ENCODE measurements at regions not wholly inside any gene's neighbourhood (a gene's known extent, or its start where the extent isn't known, plus 50 kb on each side); places are given as distances from the start of the nearest gene placed in this dataset.

DNA sequence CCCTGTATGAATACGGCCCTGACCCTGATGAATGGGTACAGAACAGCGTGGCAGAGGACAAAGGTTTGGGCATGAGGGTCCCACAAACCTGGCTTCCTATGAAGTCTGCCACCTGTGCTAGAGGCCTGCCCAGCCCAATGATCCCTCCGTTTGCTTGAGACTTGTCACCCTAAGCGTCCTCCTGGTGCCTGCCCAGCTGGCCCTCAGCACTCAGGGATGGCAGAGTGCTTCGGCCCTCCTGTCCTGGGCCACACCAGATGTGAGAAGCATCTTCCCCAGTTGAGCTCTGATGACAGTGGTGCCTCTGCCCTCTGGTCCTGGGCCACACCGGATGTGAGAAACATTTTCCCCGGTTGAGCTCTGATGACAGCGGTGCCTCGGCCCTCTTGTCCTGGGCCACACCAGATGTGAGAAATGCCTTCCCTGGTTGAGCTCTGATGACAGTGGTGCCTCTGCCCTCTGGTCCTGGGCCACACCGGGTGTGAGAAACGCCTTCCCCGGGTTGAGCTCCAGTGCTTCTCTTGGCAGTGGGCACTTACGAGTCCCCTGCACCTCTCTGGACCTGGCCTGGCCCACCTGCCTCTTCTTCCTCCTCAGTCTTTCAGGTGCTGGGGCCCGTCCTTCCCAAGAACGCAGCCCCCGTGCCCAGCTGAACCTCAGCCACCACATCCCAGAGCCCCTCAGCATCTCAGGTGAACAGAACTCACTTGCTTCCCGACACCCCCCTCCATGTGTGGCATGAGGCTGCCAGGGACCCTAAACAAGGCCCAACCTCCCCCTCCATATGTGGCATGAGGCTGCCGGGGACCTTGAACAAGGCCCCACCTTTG is 253.1 kb upstream of the IRX1 start:
- TF ChIP-seq CTCF (IDR thresholded peaks at IDR 0.05) (no peak), POLR2A (IDR thresholded peaks at IDR 0.05) (no peak)
- Histone ChIP-seq H3K4me3 (no peak overlapping the region), H3K27me3 (no peaks in the 10 kb centered on the region), H3K9me3 (no peaks in the 10 kb centered on the region), H3K36me3 (no peaks in the 10 kb centered on the region), H3K27ac (no peak overlapping the region), H3K4me1 (no peaks in the 10 kb centered on the region)
- intact Hi-C loops (cut with DNase I; ENCODE audit: low total_unique reads): no loop called here
- DNase-seq: no peak

GRCh38 chr5:3341446-3342240 is 254.0 kb upstream of the IRX1 start:
- intact Hi-C loops (cut with DNase I; ENCODE audit: low total_unique reads): no loop called here
- no peaks in the 10 kb centered on the region for H3K27me3 ChIP-seq
- DNase-seq: no peak

GRCh38 chr5:3340471-3340870 is 255.2 kb upstream of the IRX1 start:
- Histone ChIP-seq H3K27ac (no peak overlapping the region), H3K27me3 (no peaks in the 10 kb centered on the region), H3K4me1 (no peaks in the 10 kb centered on the region), H3K9me3 (no peaks in the 10 kb centered on the region), H3K4me3 (no peak overlapping the region), H3K36me3 (no peaks in the 10 kb centered on the region)
- TF ChIP-seq CTCF (IDR thresholded peaks at IDR 0.05): no peak
- TF ChIP-seq POLR2A (IDR thresholded peaks at IDR 0.05): no peak
- intact Hi-C loops (cut with DNase I; ENCODE audit: low total_unique reads): no loop called here
- DNase-seq: no peak

More at GRCh38 chr5:3341446-3342240, 254.0 kb upstream of the IRX1 start:
- H3K9me3 ChIP-seq: no peaks in the 10 kb centered on the region
- H3K36me3 ChIP-seq: no peaks in the 10 kb centered on the region
- no peak overlapping the region for H3K4me3 ChIP-seq
- TF ChIP-seq POLR2A (IDR thresholded peaks at IDR 0.05) (no peak), CTCF (IDR thresholded peaks at IDR 0.05) (no peak)
- no peak overlapping the region for H3K27ac ChIP-seq
- no peaks in the 10 kb centered on the region for H3K4me1 ChIP-seq

DNA sequence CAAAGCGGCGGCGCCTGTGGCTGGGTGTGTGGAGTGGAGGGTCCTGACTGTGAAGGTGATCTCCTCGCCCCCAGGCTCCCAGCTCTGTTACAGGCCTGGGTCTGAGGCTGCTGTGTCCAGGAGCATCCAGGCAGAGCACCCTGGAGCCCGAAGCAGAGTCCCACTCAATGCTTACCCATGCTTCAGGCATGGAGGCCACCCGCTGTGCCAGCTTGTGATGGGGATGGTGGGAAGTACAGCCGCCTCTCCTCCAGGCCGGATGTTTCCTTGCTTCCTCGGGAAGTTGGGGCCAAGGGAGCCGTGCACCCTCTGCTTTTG is 255.9 kb upstream of the IRX1 start:
- Histone ChIP-seq H3K4me1 (no peaks in the 10 kb centered on the region), H3K4me3 (no peak overlapping the region), H3K36me3 (no peaks in the 10 kb centered on the region), H3K27me3 (no peaks in the 10 kb centered on the region), H3K9me3 (no peaks in the 10 kb centered on the region), H3K27ac (no peak overlapping the region)
- DNase-seq: no peak
- intact Hi-C loops (cut with DNase I; ENCODE audit: low total_unique reads): no loop called here
- no peak for TF ChIP-seq POLR2A (IDR thresholded peaks at IDR 0.05)
- no peak for TF ChIP-seq CTCF (IDR thresholded peaks at IDR 0.05)

GRCh38 chr5:3339092-3339797 is 256.4 kb upstream of the IRX1 start:
- no peaks in the 10 kb centered on the region for H3K9me3 ChIP-seq
- H3K4me3 ChIP-seq: no peak overlapping the region
- no peak for TF ChIP-seq CTCF (IDR thresholded peaks at IDR 0.05)
- no peak for TF ChIP-seq POLR2A (IDR thresholded peaks at IDR 0.05)
- H3K27me3 ChIP-seq: no peaks in the 10 kb centered on the region
- DNase-seq: no peak
- no peaks in the 10 kb centered on the region for H3K4me1 ChIP-seq
- H3K36me3 ChIP-seq: no peaks in the 10 kb centered on the region
- intact Hi-C loops (cut with DNase I; ENCODE audit: low total_unique reads): no loop called here
- no peak overlapping the region for H3K27ac ChIP-seq
